Colon (tissue), 2 donors: ENCODE measurements at regions not wholly inside any gene's neighbourhood (a gene's known extent, or its start where the extent isn't known, plus 50 kb on each side); places are given as distances from the start of the nearest gene placed in this dataset.

Source experiments
- FAIRE-seq: peaks from 2 replicates; lab custom pipeline; 2012; peaks lifted over from hg19 to GRCh38; lab: Jason Lieb, UNC
- donor health status: control.
- donor health status: control.

- no peak for FAIRE-seq
Observed at GRCh38 chr9:11928871-11929321, 764.3 kb upstream of the TYRP1 start.

- FAIRE-seq: no peak
Observed at GRCh38 chr9:11931109-11931508, 762.1 kb upstream of the TYRP1 start.

- no peak for FAIRE-seq
Observed at GRCh38 chr9:11931751-11932150, 761.4 kb upstream of the TYRP1 start.

- no peak for FAIRE-seq
Observed at GRCh38 chr9:11933926-11934325, 759.3 kb upstream of the TYRP1 start.

- FAIRE-seq: no peak
Observed at GRCh38 chr9:11946531-11946930, 746.7 kb upstream of the TYRP1 start.

- FAIRE-seq: no peak
Observed at GRCh38 chr9:11962327-11962726, 730.9 kb upstream of the TYRP1 start.

GRCh38 chr9:11966786-11967185 is 726.4 kb upstream of the TYRP1 start:
- no peak for FAIRE-seq

- FAIRE-seq: no peak
Observed at GRCh38 chr9:11968631-11969030, 724.6 kb upstream of the TYRP1 start.

- FAIRE-seq: no peak
Observed at GRCh38 chr9:11973011-11973410, 720.2 kb upstream of the TYRP1 start.

- FAIRE-seq: no peak
Observed at GRCh38 chr9:11973511-11973910, 719.7 kb upstream of the TYRP1 start.

GRCh38 chr9:11992866-11993265 is 700.3 kb upstream of the TYRP1 start:
- no peak for FAIRE-seq

- FAIRE-seq: no peak
Observed at GRCh38 chr9:12014488-12014887, 678.7 kb upstream of the TYRP1 start.

GRCh38 chr9:12054235-12054634 is 639.0 kb upstream of the TYRP1 start:
- FAIRE-seq: no peak

- FAIRE-seq: no peak
Observed at GRCh38 chr9:12056874-12057273, 636.3 kb upstream of the TYRP1 start.

GRCh38 chr9:12060067-12060466 is 633.1 kb upstream of the TYRP1 start:
- FAIRE-seq: no peak

- FAIRE-seq: no peak
Observed at GRCh38 chr9:12060811-12061210, 632.4 kb upstream of the TYRP1 start.

GRCh38 chr9:12065050-12065449 is 628.1 kb upstream of the TYRP1 start:
- FAIRE-seq: no peak

GRCh38 chr9:12065686-12066085 is 627.5 kb upstream of the TYRP1 start:
- no peak for FAIRE-seq

- FAIRE-seq: no peak
Observed at GRCh38 chr9:12066455-12067035, 626.6 kb upstream of the TYRP1 start.

GRCh38 chr9:12069366-12069765 is 623.8 kb upstream of the TYRP1 start:
- FAIRE-seq: no peak

GRCh38 chr9:12085399-12085798 is 607.8 kb upstream of the TYRP1 start:
- no peak for FAIRE-seq

- FAIRE-seq: no peak
Observed at GRCh38 chr9:12091865-12092527, 601.2 kb upstream of the TYRP1 start.

GRCh38 chr9:12094046-12094445 is 599.1 kb upstream of the TYRP1 start:
- FAIRE-seq: no peak

- no peak for FAIRE-seq
Observed at GRCh38 chr9:12095931-12096330, 597.3 kb upstream of the TYRP1 start.
